Muscle layer of colon (tissue), 2 donors: ENCODE measurements at regions not wholly inside any gene's neighbourhood (a gene's known extent, or its start where the extent isn't known, plus 50 kb on each side); places are given as distances from the start of the nearest gene placed in this dataset.

Source experiments
- H3K27ac ChIP-seq: one replicate; pipeline ENCODE4 v1.7.0; 2013; ENCODE audit warnings: low read depth, mild to moderate bottlenecking, low read length, moderate library complexity
- H3K27me3 ChIP-seq, 2 donors: one replicate each; pipeline ENCODE4 v1.7.0; 2013; ENCODE audit warnings: low read length in 2 of 2, mild to moderate bottlenecking in 2 of 2; ENCODE audit not compliant: insufficient read depth in 2 of 2, control insufficient read depth in 1 of 2
- H3K36me3 ChIP-seq: one replicate; pipeline ENCODE4 v1.7.0; 2013; ENCODE audit warnings: mild to moderate bottlenecking, low read length; ENCODE audit not compliant: insufficient read depth
- H3K4me1 ChIP-seq: one replicate; pipeline ENCODE4 v1.7.0; 2013; ENCODE audit warnings: mild to moderate bottlenecking, low read length; ENCODE audit not compliant: insufficient read depth
- H3K4me3 ChIP-seq, 2 donors: one replicate each; pipeline ENCODE4 v1.7.0; 2013; ENCODE audit warnings: low read length in 2 of 2, low read depth in 1 of 2, mild to moderate bottlenecking in 1 of 2, moderate library complexity in 1 of 2
- H3K9ac ChIP-seq: one replicate; pipeline ENCODE4 v1.7.0; 2013; ENCODE audit warnings: low read length
- H3K9me3 ChIP-seq: one replicate; pipeline ENCODE4 v1.7.0; 2013; ENCODE audit warnings: mild to moderate bottlenecking, low read length
- donor health status: abdominal sarcoma.
- donor health status: Adenocarcinoma of cecum.

GRCh38 chr4:67141586-67141985, 403.7 kb downstream of the CENPC start:
- Histone ChIP-seq H3K36me3 (no peaks in the 10 kb centered on the region), H3K4me3 (no peak overlapping the region), H3K4me1 (no peaks in the 10 kb centered on the region), H3K27me3 (no peaks in the 10 kb centered on the region), H3K9ac (no peak overlapping the region), H3K27ac (no peak overlapping the region), H3K9me3 (no peaks in the 10 kb centered on the region)

GRCh38 chr4:67134616-67135015, 410.7 kb downstream of the CENPC start:
- Histone ChIP-seq H3K27me3 (no peaks in the 10 kb centered on the region), H3K9me3 (no peaks in the 10 kb centered on the region), H3K4me1 (no peaks in the 10 kb centered on the region)

DNA sequence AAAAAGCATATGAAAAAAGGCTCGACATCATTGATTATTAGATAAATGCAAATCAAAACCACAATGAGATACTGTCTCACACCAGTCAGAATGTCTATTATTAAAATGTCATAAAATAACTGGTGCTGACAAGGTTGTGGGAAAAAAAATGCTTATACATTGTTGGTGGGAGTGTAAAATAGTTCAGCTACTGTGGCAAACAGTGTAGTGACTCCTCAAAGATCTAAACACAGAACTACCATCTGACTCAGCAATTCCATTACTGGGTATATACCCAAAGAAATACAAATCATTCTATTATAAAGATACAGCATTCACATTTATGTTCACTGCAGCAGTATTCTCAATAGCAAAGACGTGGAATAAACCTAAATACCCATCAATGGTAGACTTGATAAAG, 412.1 kb downstream of the CENPC start:
- H3K36me3 ChIP-seq = no peaks in the 10 kb centered on the region
- H3K9me3 ChIP-seq = no peaks in the 10 kb centered on the region
- no peaks in the 10 kb centered on the region for H3K4me1 ChIP-seq
- H3K4me3 ChIP-seq = no peak overlapping the region
- H3K27me3 ChIP-seq = no peaks in the 10 kb centered on the region
- no peak overlapping the region for H3K27ac ChIP-seq
- no peak overlapping the region for H3K9ac ChIP-seq

More at GRCh38 chr4:67134616-67135015, 410.7 kb downstream of the CENPC start:
- H3K4me3 ChIP-seq = no peak overlapping the region
- H3K9ac ChIP-seq = no peak overlapping the region
- H3K36me3 ChIP-seq = no peaks in the 10 kb centered on the region
- no peak overlapping the region for H3K27ac ChIP-seq

DNA sequence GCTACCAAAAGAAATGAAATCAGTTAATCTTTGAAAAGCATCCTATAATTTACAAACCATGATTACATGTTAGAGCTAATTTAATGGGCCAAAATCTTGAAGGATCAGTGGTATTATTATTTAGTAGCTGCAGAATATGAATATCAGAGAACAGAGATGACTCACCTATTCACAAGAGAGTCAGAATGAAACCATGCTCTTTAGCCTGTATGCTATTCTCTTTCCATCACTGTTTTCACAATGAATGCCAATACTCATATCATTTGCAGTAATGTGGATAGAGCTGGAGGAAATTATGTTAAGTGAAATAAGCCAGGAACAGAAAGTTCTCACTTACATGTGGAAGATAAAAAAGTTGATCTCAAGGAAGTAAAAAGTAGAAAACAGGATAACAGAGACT, 414.1 kb downstream of the CENPC start:
- Histone ChIP-seq H3K4me1 (no peaks in the 10 kb centered on the region), H3K27ac (no peak overlapping the region), H3K9me3 (no peaks in the 10 kb centered on the region), H3K4me3 (no peak overlapping the region), H3K36me3 (no peaks in the 10 kb centered on the region), H3K9ac (no peak overlapping the region), H3K27me3 (no peaks in the 10 kb centered on the region)

DNA sequence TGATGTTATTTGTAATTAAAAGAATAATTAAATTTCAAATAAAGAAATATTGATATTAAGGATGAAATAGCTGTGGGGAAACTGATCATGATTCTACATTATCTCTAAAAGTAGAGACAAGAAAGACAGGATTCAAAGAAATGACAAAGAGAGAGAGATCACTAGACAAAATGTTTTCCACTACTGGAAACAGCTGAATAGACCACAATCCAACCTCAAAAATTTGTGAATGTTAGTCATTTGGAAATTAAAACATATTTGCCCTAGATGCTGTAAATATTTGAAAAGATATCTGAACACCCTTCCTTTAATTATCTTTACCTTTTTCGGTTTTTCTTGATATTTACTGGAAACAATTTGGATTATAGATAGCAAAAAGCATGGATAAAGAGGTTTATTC, 414.9 kb downstream of the CENPC start:
- H3K36me3 ChIP-seq = no peaks in the 10 kb centered on the region
- H3K9me3 ChIP-seq = no peaks in the 10 kb centered on the region
- no peak overlapping the region for H3K4me3 ChIP-seq
- no peaks in the 10 kb centered on the region for H3K27me3 ChIP-seq
- no peak overlapping the region for H3K9ac ChIP-seq
- no peaks in the 10 kb centered on the region for H3K4me1 ChIP-seq
- H3K27ac ChIP-seq = no peak overlapping the region

GRCh38 chr4:67126570-67126969, 418.7 kb downstream of the CENPC start:
- Histone ChIP-seq H3K9me3 (no peaks in the 10 kb centered on the region), H3K36me3 (no peaks in the 10 kb centered on the region), H3K9ac (no peak overlapping the region), H3K4me1 (no peaks in the 10 kb centered on the region), H3K4me3 (no peak overlapping the region), H3K27ac (no peak overlapping the region), H3K27me3 (no peaks in the 10 kb centered on the region)

- Histone ChIP-seq H3K27ac (no peak overlapping the region), H3K4me1 (no peaks in the 10 kb centered on the region), H3K9ac (no peak overlapping the region), H3K4me3 (no peak overlapping the region), H3K36me3 (no peaks in the 10 kb centered on the region), H3K27me3 (no peaks in the 10 kb centered on the region), H3K9me3 (no peaks in the 10 kb centered on the region)
These were observed 419.4 kb downstream of the CENPC start for GRCh38 chr4:67125636-67126514.

DNA sequence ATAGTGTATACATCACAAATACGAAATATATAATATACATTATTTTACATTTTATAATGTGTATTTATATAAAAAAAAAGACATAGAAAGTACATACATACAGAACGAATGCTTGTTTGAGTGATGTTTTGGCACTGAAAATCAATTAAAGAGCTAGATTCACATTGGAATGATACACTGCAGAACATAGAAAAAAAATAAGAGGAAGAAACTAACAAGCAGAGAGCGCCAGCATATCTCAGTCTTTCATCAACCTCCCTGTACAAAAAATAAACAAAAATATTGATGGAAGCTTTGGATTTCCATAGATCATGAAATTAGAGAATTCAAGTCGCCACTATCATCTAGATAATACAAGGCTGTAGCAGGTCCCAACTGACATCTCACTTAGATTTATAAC, 420.6 kb downstream of the CENPC start:
- no peaks in the 10 kb centered on the region for H3K4me1 ChIP-seq
- H3K9ac ChIP-seq = no peak overlapping the region
- no peaks in the 10 kb centered on the region for H3K27me3 ChIP-seq
- no peak overlapping the region for H3K4me3 ChIP-seq
- H3K9me3 ChIP-seq = no peaks in the 10 kb centered on the region
- no peak overlapping the region for H3K27ac ChIP-seq
- H3K36me3 ChIP-seq = no peaks in the 10 kb centered on the region

DNA sequence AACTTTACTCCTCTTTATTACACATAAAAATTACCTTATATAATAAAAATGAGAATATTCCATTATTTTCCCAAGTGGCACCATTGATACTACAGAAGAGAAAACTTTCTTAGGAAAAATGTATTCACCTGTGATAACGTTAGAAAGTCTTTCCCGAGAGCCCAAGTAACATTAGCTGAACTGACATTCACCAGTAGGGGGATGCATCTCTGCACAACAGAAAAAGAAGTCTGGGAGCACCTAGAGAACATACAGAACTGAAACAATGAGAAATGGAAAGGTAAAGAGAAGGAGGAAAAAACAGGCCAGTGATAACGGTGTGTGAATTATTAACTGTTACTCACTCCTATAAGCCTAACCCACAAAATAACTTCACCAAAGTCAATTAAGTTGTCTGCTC, 423.3 kb downstream of the CENPC start:
- Histone ChIP-seq H3K4me1 (no peaks in the 10 kb centered on the region), H3K4me3 (no peak overlapping the region), H3K36me3 (no peaks in the 10 kb centered on the region), H3K27ac (no peak overlapping the region), H3K9ac (no peak overlapping the region), H3K9me3 (no peaks in the 10 kb centered on the region), H3K27me3 (no peaks in the 10 kb centered on the region)

GRCh38 chr4:67120369-67120768, 424.9 kb downstream of the CENPC start:
- Histone ChIP-seq H3K9ac (no peak overlapping the region), H3K9me3 (no peaks in the 10 kb centered on the region), H3K4me3 (no peak overlapping the region), H3K27me3 (no peaks in the 10 kb centered on the region), H3K27ac (no peak overlapping the region), H3K36me3 (no peaks in the 10 kb centered on the region), H3K4me1 (no peaks in the 10 kb centered on the region)

- Histone ChIP-seq H3K27ac (no peak overlapping the region), H3K9me3 (no peaks in the 10 kb centered on the region), H3K27me3 (no peaks in the 10 kb centered on the region), H3K36me3 (no peaks in the 10 kb centered on the region), H3K9ac (no peak overlapping the region), H3K4me3 (no peak overlapping the region), H3K4me1 (no peaks in the 10 kb centered on the region)
These were observed 436.0 kb downstream of the CENPC start for GRCh38 chr4:67109276-67109675.

GRCh38 chr4:67106861-67107460, 438.3 kb downstream of the CENPC start:
- Histone ChIP-seq H3K36me3 (no peaks in the 10 kb centered on the region), H3K9ac (no peak overlapping the region), H3K4me3 (no peak overlapping the region), H3K9me3 (no peaks in the 10 kb centered on the region), H3K4me1 (no peaks in the 10 kb centered on the region), H3K27me3 (no peaks in the 10 kb centered on the region), H3K27ac (no peak overlapping the region)
